SK-N-SH (cell line): ENCODE measurements at regions not wholly inside any gene's neighbourhood (a gene's known extent, or its start where the extent isn't known, plus 50 kb on each side); places are given as distances from the start of the nearest gene placed in this dataset.

Source experiments
- CTCF ChIP-seq: fragments of 200-600 bp; sonication (generic); IDR thresholded peaks from 2 replicates; pipeline ENCODE4 v1.6.1; 2017; ENCODE audit warnings: antibody characterized with exemption, mild to moderate bottlenecking, moderate library complexity
- MXI1 ChIP-seq: IDR thresholded peaks from 2 replicates; pipeline ENCODE4 v1.6.1; 2012; ENCODE audit warnings: mild to moderate bottlenecking, low read depth, low read length, improper control_type of control experiment

GRCh38 chr14:33855672-33856071 is 95.2 kb downstream of the EGLN3 start:
- TF ChIP-seq CTCF (no peak), MXI1 (no peak)
